ENCODE measurements at regions not wholly inside any gene's neighbourhood (a gene's known extent, or its start where the extent isn't known, plus 50 kb on each side); places are given as distances from the start of the nearest gene placed in this dataset.
"Not testable (repeated sequence)": the region's sequence is repeated elsewhere in the genome, so short reads cannot be mapped to it uniquely, and the experiment has no call there.

GRCh38 chr3:170651260-170651845 is 65.5 kb upstream of the SLC7A14 start:
- DNase-seq (ENCODE audit: low spot score), result no peak

GRCh38 chr3:170650557-170650956 is 64.7 kb upstream of the SLC7A14 start:
- DNase-seq (ENCODE audit: low spot score), result not testable (repeated sequence)

GRCh38 chr3:170644711-170645110 is 58.8 kb upstream of the SLC7A14 start:
- no peak for DNase-seq (ENCODE audit: low spot score)

DNA sequence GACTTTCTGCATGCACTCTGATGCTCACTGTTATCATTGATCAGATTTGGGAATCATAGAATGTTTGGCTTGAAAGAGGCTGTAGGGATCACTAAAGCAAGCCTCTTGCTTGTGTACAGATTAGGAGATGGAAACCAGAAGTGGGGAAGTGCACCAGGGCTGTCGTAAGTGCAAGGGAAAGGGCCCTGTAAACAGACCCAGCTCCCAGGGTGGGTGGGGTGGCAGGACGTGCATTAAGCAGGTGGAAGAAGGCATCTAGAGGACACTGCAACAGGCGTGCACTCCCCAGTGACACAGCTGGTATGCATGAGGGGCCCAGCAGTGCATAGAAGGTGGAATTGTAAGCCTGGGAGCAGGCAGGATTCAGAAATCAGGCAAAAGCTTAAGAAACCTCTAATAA is 58.0 kb upstream of the SLC7A14 start:
- no peak for DNase-seq (ENCODE audit: low spot score)

GRCh38 chr3:170642882-170643601 is 57.2 kb upstream of the SLC7A14 start:
- no peak for DNase-seq (ENCODE audit: low spot score)

- no peak for DNase-seq (ENCODE audit: low spot score)
Measured at GRCh38 chr3:170641510-170642236, 55.8 kb upstream of the SLC7A14 start.

GRCh38 chr3:170640737-170641171 is 54.9 kb upstream of the SLC7A14 start:
- DNase-seq (ENCODE audit: low spot score), result no peak

- no peak for DNase-seq (ENCODE audit: low spot score)
Measured at GRCh38 chr3:170638988-170639387, 53.1 kb upstream of the SLC7A14 start.

DNA sequence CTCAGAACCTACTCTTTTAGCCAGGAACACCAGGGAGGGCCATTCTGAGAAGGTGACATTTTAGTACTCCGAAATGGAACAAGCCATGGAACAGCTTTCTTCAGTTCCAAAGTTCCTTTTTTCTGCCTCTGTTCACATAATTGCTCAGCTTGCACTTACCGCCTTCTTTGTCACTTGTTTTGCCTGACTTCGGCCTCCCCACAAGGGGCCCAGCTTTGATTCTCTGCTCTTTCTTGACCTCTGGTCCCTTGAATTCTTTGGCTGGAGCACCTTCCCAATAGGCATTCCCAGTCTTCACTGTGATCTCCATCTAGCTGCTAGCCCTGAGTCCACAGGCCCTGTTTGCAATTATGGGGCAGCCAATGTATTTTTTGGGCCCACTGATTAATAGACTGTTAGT is 51.4 kb upstream of the SLC7A14 start:
- no peak for DNase-seq (ENCODE audit: low spot score)

DNA sequence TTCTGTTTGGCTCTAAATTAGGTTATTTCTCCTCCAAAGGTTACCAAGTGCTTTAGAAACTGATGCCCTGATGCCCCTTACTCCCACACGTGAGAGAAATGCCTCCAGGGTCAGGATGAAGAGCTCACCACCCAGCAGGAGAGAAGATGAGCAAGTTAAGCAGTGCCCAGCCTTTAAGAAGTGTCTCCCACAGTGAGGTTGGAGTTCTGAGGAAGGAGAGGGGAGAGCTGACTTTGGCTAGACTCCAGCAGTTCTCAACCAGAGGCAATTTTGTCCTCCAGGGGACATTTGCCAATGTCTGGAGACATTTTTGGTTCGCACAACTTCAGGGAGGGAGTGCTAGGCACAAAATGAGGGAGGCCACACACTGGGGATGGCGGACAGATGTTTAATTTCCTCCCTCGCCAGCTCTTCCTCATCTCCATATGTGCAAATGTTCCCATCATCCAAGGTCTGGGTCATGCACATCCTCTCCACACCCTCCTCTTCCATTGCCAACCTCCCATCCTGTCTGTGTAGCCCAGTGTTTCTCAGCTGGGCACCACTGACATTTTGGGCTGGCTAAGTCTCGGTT is 50.6 kb upstream of the SLC7A14 start:
- no peak for DNase-seq (ENCODE audit: low spot score)

All from CD4-positive, alpha-beta T cell treated with Interleukin-6 at 100 ng/mL for 8 hours (primary cell).